ENCODE measurements at regions not wholly inside any gene's neighbourhood (a gene's known extent, or its start where the extent isn't known, plus 50 kb on each side); places are given as distances from the start of the nearest gene placed in this dataset.

- ATAC-seq (no peak), DNase-seq (ENCODE audit: extremely low read depth in 1 of 4, low spot score in 3 of 4) (no peak), FAIRE-seq (no peak)
- Histone ChIP-seq H3K9me1 (ENCODE audit: control insufficient read depth, insufficient read depth, low read length) (no peaks in the 10 kb centered on the region), H3K79me2 (ENCODE audit: control insufficient read depth, insufficient read depth, low read length) (no peaks in the 10 kb centered on the region), H2AFZ (ENCODE audit: low read depth, low read length) (no peak overlapping the region), H3K4me3 (no peak overlapping the region), H4K20me1 (replicated peaks; ENCODE audit: control insufficient read depth, insufficient read depth, low read length) (no peaks in the 10 kb centered on the region), H3K9ac (ENCODE audit: insufficient read depth in 1 of 2, low read depth in 2 of 2, low read length in 2 of 2) (no peak overlapping the region), H3K4me1 (replicated peaks in 1 of 2; ENCODE audit: control insufficient read depth in 2 of 2, insufficient read depth in 2 of 2, low read length in 2 of 2) (no peaks in the 10 kb centered on the region), H3K36me3 (ENCODE audit: control insufficient read depth, insufficient read depth, low read length) (no peaks in the 10 kb centered on the region), H3K9me3 (replicated peaks; ENCODE audit: control insufficient read depth, insufficient read depth, low read depth, low read length) (no peaks in the 10 kb centered on the region), H3K27ac (ENCODE audit: extremely low read depth, low read depth, low read length) (no peak overlapping the region), H3K27me3 (ENCODE audit: control insufficient read depth in 2 of 2, insufficient read depth in 2 of 2, low read length in 2 of 2) (peaks cover 0 to 4% of the 10 kb centered on the region in 2 experiments; a peak in 2 of 5 replicates), H3K4me2 (ENCODE audit: insufficient read depth, low read length) (no peak overlapping the region)
- 0% methylated on average over 2 of the region's 3 CpGs for WGBS (ENCODE audit: insufficient coverage, low coverage, missing lambda C conversion rate)
- TF ChIP-seq MIER1 (IDR thresholded peaks at IDR 0.05; ENCODE audit: low read depth) (no peak), TAL1 (IDR thresholded peaks at IDR 0.05) (no peak), STAG1 (CRISPR knock-in tag; IDR thresholded peaks at IDR 0.05; ENCODE audit: borderline replicate concordance) (no peak), GATAD2B (IDR thresholded peaks at IDR 0.05; ENCODE audit: borderline replicate concordance) (no peak), MEF2A (IDR thresholded peaks at IDR 0.05; ENCODE audit: control insufficient read depth, low read depth, low read length) (no peak), SNIP1 (IDR thresholded peaks at IDR 0.05; ENCODE audit: low read depth) (no peak), ZNF184 (CRISPR knock-in tag; IDR thresholded peaks at IDR 0.05) (no peak), ARID2 (IDR thresholded peaks at IDR 0.05) (no peak), SETDB1 (IDR thresholded peaks at IDR 0.05; ENCODE audit: low read length) (no peak)
- POLR2A ChIA-PET = no interaction called here
- no TSS peak for BruUV-seq (replicated peaks)
- in situ Hi-C loops (cut with MboI) (no loop called here), intact Hi-C loops (cut with micrococcal nuclease) (no loop called here)
- CTCF ChIA-PET (ENCODE audit: low intra/inter-chr PET ratio) = no interaction called here
These were observed 469.6 kb upstream of the PPP2R3A start for GRCh38 chr3:135495891-135496290.

GRCh38 chr3:135497979-135498378 lies 467.5 kb upstream of the PPP2R3A start:
- in situ Hi-C loops (cut with MboI) (no loop called here), intact Hi-C loops (cut with micrococcal nuclease) (no loop called here)
- H3K79me2 ChIP-seq (ENCODE audit: control insufficient read depth, insufficient read depth, low read length) = no peaks in the 10 kb centered on the region
- H3K4me2 ChIP-seq (ENCODE audit: insufficient read depth, low read length) = no peak overlapping the region
- BruUV-seq (replicated peaks) = no TSS peak
- H3K4me1 ChIP-seq (replicated peaks in 1 of 2; ENCODE audit: control insufficient read depth in 2 of 2, insufficient read depth in 2 of 2, low read length in 2 of 2) = no peaks in the 10 kb centered on the region
- ChIA-PET POLR2A (no interaction called here), CTCF (ENCODE audit: low intra/inter-chr PET ratio) (no interaction called here)
- H3K27me3 ChIP-seq (ENCODE audit: control insufficient read depth in 2 of 2, insufficient read depth in 2 of 2, low read length in 2 of 2) = peaks cover 0 to 7% of the 10 kb centered on the region in 2 experiments; a peak in 2 of 5 replicates
- FAIRE-seq = no peak
- H3K9me1 ChIP-seq (ENCODE audit: control insufficient read depth, insufficient read depth, low read length) = no peaks in the 10 kb centered on the region
- no peak for DNase-seq (ENCODE audit: extremely low read depth in 1 of 4, low spot score in 3 of 4)
- H3K9me3 ChIP-seq (replicated peaks; ENCODE audit: control insufficient read depth, insufficient read depth, low read depth, low read length) = no peaks in the 10 kb centered on the region
- H3K36me3 ChIP-seq (ENCODE audit: control insufficient read depth, insufficient read depth, low read length) = no peaks in the 10 kb centered on the region
- no peak overlapping the region for H3K9ac ChIP-seq (ENCODE audit: insufficient read depth in 1 of 2, low read depth in 2 of 2, low read length in 2 of 2)
- H3K4me3 ChIP-seq = no peak overlapping the region
- 0% methylated on average over 5 of the region's 5 CpGs for WGBS (ENCODE audit: insufficient coverage, low coverage, missing lambda C conversion rate)
- ATAC-seq = no peak
- H3K27ac ChIP-seq (ENCODE audit: extremely low read depth, low read depth, low read length) = no peak overlapping the region
- H4K20me1 ChIP-seq (replicated peaks; ENCODE audit: control insufficient read depth, insufficient read depth, low read length) = no peaks in the 10 kb centered on the region
- H2AFZ ChIP-seq (ENCODE audit: low read depth, low read length) = no peak overlapping the region
- TF ChIP-seq ARID1B (IDR thresholded peaks at IDR 0.05) = no peak
- TF ChIP-seq NUFIP1 (IDR thresholded peaks at IDR 0.05; ENCODE audit: partially characterized antibody) = no peak
- no peak for TF ChIP-seq ZNF407 (IDR thresholded peaks at IDR 0.05; ENCODE audit: low read depth)

Data from K562 (cell line).